PFSK-1 (cell line): ENCODE measurements at regions not wholly inside any gene's neighbourhood (a gene's known extent, or its start where the extent isn't known, plus 50 kb on each side); places are given as distances from the start of the nearest gene placed in this dataset.

Experiments used
- FOXP2 ChIP-seq: optimal IDR thresholded peaks from 2 replicates; pipeline ENCODE3; 2011; ENCODE audit warnings: borderline replicate concordance, control low read depth, inconsistent platforms; ENCODE audit not compliant: insufficient read depth; ENCODE audit errors: extremely low read length, extremely low read depth
- POLR2AphosphoS5 ChIP-seq: IDR thresholded peaks from 2 replicates; pipeline ENCODE4 v1.6.1; 2012; ENCODE audit warnings: low read depth, mild to moderate bottlenecking, control low read depth, low read length, moderate library complexity
- REST ChIP-seq, 2 experiments: IDR thresholded peaks; 2 replicates each; pipeline versions ENCODE4 v1.6.1 to v1.8.0; 2011 to 2012; ENCODE audit warnings: low read depth in 2 of 2, low read length in 2 of 2, control low read depth in 1 of 2, inconsistent platforms in 1 of 2, mild to moderate bottlenecking in 1 of 2, moderate library complexity in 1 of 2; ENCODE audit not compliant: insufficient read depth in 1 of 2
- SIN3A ChIP-seq: IDR thresholded peaks from 2 replicates; pipeline ENCODE4 v1.6.1; 2012; ENCODE audit warnings: mild to moderate bottlenecking, low read length, moderate library complexity, borderline replicate concordance; ENCODE audit not compliant: insufficient read depth
- TAF1 ChIP-seq: IDR thresholded peaks from 2 replicates; pipeline ENCODE4 v1.6.1; 2012; ENCODE audit warnings: low read length, control low read depth, borderline replicate concordance; ENCODE audit not compliant: insufficient read depth

DNA sequence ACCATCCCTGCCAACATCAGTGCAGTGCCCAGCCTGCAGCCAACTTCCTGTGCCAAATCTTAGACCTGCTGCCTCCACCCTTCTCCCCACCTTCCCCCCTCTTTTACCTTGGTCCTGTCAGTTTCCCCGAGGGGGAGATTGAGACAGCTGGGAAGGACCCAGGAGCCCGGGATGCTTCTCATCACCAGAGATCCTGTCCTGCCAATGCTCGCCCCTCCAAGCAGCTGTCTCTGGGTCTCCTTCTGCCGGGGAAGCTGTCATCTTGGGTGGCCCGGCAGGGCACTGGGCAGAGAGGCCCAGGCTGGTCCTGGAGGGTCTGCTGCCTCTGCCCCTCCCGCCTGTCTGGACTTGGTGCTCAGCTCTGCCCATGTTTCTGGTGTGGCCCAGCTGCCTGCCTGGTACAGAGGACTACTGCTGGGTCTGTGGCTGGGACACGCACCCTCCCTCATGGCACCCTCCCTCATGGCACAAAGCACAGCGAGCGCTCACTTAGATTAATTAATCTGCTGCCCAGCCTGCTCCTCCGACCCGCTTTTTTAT, 60.4 kb upstream of the THY1 start:
- TF ChIP-seq REST (IDR thresholded peaks at IDR 0.05; ENCODE audit: insufficient read depth in 1 of 2, low read depth in 2 of 2, low read length in 2 of 2) (no peak), TAF1 (no peak), POLR2AphosphoS5 (no peak), SIN3A (no peak), FOXP2 (no peak)

GRCh38 chr11:119482521-119483011, 59.6 kb upstream of the THY1 start:
- TF ChIP-seq FOXP2 (no peak), TAF1 (no peak), SIN3A (no peak), REST (IDR thresholded peaks at IDR 0.05; ENCODE audit: insufficient read depth in 1 of 2, low read depth in 2 of 2, low read length in 2 of 2) (no peak), POLR2AphosphoS5 (no peak)

DNA sequence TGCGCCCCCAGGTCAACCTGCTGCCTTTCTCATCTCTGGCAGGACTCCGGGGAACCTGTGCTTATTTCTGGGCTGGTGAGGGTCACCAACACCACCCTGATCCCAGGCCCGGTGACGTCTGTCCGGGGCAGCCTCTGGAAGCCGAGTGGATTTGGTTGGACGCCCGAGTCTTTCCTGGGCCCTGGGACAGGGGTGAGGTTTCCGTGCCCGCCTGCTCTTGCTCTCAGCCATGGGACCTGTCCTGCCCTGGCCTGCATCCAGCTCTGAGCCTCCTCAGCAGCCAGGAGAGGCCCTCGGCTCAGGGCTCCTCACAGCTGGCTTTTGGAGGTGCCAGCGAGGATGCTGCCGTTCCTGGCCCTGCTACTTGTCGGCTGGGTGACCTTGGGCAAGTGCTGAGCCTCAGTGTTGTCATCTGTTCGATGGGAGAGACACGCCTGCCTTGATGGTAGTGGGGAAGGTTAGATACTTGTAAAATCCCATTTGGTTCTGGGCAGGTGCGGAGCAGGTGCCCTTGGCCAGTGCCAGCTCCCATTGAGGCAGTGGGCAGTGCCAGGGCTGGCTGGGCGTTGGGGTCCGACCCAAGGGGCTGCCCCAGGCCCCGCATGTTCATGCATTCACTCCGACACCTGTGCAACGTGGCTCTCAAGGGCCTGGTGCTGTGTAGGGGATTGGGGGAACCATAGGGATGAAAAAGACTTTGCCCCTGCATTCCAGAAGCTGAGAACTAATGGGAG, 58.9 kb upstream of the THY1 start:
- TF ChIP-seq REST (IDR thresholded peaks at IDR 0.05; ENCODE audit: insufficient read depth in 1 of 2, low read depth in 2 of 2, low read length in 2 of 2) (no peak), FOXP2 (no peak)

DNA sequence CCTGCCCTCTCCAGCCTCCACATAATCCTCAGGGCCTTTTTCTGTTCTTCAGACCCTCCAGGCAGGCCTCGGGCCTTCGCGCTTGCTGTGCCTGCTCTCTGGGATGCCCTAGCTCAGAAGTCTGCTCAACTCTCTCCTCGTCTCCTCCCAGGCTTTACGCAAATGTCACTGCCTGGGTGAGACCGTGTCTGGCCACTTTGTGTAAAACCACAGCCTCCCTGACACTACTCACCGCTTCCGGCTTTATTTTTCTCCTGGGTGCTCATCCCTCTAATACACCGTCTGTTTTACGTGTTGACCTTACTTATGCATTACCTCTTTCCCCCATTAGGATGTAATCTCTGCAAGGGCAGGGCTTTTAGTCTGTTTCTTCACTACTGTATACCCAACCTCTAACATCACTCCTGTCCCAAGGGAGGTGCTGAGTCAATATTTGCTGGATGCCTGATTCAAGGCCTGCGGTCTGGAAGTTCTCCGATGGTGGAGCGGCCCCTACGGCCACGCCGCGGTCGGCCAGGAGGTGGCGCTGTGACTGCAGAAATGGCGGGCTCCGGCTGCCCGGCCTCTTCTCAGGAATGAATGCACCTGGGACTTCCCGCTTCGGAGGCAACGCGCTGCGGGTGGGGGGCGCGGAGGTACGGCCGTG, 58.2 kb upstream of the THY1 start:
- TF ChIP-seq REST (IDR thresholded peaks at IDR 0.05; ENCODE audit: insufficient read depth in 1 of 2, low read depth in 2 of 2, low read length in 2 of 2) (no peak), TAF1 (no peak), FOXP2 (no peak), POLR2AphosphoS5 (no peak), SIN3A (no peak)

DNA sequence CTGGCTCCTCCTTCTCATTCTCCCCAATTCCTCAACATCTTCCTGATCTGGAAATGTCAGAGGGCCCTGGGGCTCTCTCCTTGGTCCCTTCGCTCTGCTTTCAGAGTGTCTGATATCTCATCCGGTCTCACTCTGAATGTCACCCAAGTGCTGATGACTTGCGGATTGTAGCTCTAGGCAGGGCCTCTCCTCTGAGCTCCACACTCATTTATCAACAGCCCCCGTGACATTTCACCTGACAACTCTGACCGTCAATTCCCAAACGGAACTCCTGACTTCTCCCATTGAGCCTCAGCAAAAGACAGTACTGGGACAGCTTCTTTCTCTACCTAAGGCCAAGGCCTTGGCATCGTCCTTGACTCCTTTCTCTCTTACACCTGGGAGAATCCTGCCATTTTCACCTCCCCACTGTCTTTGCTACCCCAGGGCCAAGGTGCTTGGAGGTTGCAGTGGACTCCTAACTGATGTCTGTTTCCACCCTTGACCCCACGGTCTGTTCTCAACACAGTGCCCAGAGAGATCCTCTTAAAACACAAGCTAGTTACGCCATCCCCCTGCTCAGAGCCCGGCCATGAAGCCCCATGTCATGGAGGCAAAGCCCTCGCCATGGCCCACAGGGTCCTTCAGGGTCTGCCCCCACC, 57.5 kb upstream of the THY1 start:
- TF ChIP-seq SIN3A (no peak), REST (IDR thresholded peaks at IDR 0.05; ENCODE audit: insufficient read depth in 1 of 2, low read depth in 2 of 2, low read length in 2 of 2) (no peak), TAF1 (no peak), POLR2AphosphoS5 (no peak), FOXP2 (no peak)
